Stimulated activated CD8-positive, alpha-beta memory T cell treated with anti-CD3 and anti-CD28 coated beads, Interleukin-15, amount 100 ng/mL, for 48 hours (primary cell): ENCODE measurements at regions not wholly inside any gene's neighbourhood (a gene's known extent, or its start where the extent isn't known, plus 50 kb on each side); places are given as distances from the start of the nearest gene placed in this dataset.

Experiments used
- DNase-seq, 2 donors: peaks; one replicate each; pipeline ENCODE4 v3.0.0-alpha.2; 2020; ENCODE audit warnings: low read depth in 2 of 2

GRCh38 chr16:55041540-55042234, 111.0 kb downstream of the IRX5 start:
- no peak for DNase-seq

DNA sequence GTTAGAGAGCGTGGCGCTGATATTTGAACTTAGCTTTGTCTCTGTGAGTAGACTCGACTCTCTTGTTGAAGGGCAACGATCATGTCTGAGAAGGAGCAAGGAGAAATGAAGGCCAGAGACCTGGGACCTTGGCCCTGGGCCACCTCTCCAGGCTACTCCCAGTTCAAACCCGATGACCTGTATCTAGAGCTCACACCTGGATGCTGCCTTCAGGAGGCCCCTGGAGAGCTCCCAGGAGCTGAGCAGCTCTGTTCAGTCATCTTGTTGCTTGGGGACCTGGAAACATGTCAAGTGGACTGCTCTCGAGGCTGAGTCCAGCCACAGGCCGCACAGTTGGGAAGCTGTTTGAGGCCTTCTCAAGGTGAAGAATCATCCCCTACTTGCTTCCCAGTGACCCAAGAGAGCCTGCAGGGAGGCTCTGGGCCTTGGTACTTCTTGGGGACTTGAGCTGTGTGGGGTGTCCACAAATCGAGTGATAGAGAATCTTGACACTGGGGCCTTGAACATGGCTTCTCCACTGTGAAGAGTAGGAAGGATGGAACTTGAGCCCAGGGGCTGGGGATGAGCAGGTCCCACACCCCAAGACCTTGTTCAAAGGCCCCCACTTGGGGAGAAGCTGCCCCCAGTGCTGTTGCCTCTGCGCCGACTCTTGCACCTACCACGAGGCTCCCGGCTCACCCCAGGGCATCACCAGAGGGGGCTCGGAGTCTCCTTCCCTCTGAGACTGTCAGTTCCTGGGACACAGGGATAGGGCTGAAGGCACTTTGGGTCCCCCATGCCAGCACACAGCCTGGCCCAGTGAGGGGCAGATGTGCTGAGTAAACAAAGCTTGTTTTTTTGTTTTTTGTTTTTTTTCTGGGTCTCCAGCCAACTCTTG, 112.1 kb downstream of the IRX5 start:
- no peak for DNase-seq

DNA sequence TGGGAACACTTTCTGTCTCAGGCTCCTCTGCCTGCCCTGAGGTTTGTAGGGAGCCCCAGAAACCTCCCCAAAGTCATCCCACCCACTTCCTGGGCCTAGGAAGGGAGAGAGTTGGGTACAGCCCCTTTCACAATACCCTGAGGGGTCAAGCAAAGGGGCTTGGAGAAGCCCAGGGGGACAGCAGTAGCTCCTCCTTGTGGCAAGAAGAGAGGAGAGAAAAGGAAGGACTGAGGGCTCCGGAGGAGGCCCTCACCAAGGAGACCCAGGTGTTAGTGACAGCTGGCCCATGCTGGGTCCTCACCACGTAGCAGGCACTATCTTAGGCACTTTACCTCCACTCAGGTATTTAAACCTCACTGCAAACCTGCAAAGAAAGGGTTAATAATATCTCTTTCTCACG, 112.8 kb downstream of the IRX5 start:
- DNase-seq, result no peak

GRCh38 chr16:55044201-55044975, 113.7 kb downstream of the IRX5 start:
- DNase-seq, result no peak

GRCh38 chr16:55045329-55045728, 114.7 kb downstream of the IRX5 start:
- no peak for DNase-seq

GRCh38 chr16:55045756-55046460, 115.2 kb downstream of the IRX5 start:
- DNase-seq, result no peak

DNA sequence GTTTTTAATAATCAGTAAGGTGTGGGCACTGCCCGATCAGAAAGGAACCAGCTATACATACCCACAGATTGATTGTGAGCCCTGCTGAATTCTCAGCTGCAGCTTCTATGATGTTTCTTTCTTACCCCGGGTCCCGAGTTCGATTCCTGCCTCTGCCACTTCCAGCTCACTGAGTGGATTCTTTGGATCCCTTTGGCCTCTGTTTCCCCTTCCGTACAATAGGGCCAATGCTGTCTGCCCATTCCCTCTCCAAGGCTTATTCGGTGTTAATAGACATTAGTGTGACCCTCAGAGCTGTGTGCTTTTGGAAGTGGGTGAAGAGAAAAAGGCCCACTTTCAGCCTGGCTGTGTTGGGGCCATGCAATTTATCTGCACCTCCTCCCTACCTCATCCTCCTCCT, 115.8 kb downstream of the IRX5 start:
- DNase-seq, result no peak

DNA sequence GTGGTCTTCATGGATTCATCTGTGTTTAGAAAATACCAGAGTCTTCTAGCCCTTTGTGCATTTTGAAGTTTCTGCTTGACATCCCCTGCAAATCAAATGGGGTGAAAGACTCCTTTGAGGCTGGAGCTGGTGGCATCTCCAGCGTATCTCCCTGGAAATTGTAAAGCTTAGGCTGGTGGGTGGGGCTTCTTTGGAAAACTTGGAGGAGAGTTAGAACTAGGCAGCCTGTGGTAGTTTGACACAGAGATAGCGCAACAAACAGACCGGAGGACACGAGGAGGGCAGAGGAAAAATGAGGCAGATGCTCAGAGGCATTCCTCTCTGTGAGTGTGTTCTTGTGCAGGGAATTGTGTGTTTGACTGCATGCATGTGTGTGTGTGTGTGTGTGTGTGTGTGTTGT, 116.3 kb downstream of the IRX5 start:
- DNase-seq, result no peak

DNA sequence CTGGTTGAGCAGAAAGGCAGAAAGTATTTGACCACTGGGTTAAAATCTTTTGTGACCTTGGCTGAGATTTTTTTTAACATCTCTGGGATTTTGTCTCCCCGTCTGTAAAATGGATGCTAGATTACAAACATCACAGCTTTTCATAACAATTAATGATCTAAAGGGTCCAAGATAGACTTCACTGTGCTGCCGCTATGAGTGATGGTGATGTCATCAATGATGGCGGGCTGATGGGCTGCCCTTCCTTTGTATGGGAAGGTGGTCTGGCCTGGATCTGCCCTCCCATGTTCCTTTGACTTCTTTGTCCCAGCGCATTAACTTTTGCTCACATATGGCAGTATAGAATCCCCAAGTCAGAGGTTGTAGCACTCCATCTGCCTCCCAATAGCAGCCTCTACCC, 116.7 kb downstream of the IRX5 start:
- DNase-seq, result no peak

DNA sequence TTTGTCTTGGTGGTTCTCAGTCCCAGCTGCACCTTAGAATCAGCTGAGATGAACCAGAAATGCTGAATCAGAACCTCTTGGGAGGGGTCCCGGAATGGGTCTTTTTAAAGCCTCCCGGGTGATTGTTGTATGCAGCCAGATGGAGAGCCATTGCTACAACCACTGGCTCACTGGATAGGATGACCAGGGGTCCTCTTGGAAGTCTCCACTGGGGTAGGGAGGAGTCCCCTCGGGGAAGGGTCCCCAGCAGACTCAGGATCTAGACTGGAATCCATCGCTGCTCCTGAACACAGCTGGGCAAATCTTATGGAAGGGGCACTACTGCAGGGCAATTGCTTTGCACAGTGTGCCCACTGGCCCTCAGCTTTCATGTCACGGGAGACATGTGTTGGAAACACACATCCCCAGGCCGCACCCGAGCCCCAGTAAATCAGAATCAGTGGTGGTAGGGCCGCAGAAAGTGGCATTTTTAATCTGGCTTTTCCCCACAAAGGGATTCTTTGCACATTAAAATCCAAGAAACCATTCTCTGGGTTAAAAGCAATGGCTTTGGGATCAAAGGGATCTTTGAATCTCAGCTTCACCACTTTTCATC, 117.3 kb downstream of the IRX5 start:
- DNase-seq, result no peak

DNA sequence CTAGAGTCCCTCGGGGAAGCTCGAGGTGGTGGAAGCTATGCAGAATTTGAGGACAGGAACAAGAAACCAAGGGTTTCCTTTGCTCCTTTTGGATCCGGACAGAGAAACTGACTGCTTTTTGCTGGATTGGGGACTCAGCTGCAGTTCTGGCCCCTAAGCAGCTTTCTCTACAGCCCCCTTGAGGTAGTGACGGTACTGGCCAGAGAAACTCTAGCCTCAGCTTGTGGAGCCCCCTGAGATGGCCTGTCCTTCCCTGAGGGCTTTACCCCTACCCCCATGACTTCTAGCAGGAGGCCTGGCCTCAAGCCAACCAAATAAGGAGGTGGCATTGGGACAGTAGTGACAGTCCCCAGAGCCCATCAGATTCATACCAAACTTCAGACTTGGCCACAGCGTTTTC, 118.1 kb downstream of the IRX5 start:
- DNase-seq, result no peak

DNA sequence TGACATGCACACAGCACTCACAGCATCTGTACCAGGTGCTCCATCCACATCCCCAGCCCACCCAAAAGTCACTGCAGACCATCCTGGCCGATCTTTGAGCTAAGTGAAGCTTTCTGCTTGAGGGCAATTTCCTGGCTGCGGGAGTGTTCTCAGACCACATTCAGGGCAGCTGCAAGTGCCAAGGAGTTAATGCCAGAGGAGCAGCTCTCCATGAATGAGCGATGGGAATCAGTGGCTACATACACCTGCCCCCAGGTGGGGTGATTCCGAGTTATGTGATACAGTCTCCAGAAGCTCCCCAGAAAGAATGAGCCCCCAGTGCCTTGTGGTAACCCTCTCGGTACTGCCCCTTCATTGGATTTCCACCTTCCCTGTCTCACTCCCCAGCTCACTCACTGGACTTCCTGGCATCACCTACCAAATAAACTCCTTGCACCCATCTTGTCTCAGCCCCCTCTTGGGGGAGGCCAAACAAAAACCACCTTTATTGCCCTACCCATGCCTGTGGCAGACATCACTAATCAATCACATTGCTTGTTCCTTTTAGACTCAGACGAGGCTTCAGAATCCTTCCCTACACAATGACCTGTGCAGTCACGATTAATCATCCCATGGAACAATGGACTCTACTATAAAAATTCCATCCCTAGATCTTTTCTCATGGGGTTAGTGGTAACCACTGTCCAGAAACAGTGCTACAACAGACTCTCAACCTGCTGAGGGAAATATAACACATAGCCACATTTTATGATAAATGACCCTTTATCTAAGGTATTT, 121.1 kb downstream of the IRX5 start:
- DNase-seq, result no peak

GRCh38 chr16:55052348-55052734, 121.7 kb downstream of the IRX5 start:
- DNase-seq, result no peak

GRCh38 chr16:55052741-55053415, 122.2 kb downstream of the IRX5 start:
- no peak for DNase-seq

DNA sequence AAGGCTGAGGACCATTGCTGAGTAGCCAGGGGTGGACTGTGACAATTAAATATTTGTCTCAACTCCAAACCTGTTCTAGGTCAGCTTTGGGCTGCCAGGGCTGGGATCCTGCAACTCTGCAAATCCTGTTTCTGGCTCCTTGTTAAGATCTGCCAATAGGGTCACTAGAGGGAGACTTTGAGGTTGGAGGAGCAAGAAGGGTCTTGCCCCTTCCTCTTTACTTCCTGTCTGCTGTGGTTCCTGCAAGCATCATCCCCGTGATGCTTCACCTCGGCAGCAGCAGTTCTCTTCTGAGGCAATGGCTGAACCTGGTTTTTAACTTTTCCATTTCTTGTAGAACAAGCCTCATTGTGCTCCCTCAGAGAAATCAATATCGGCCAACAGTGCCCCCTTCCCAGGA, 124.6 kb downstream of the IRX5 start:
- no peak for DNase-seq

DNA sequence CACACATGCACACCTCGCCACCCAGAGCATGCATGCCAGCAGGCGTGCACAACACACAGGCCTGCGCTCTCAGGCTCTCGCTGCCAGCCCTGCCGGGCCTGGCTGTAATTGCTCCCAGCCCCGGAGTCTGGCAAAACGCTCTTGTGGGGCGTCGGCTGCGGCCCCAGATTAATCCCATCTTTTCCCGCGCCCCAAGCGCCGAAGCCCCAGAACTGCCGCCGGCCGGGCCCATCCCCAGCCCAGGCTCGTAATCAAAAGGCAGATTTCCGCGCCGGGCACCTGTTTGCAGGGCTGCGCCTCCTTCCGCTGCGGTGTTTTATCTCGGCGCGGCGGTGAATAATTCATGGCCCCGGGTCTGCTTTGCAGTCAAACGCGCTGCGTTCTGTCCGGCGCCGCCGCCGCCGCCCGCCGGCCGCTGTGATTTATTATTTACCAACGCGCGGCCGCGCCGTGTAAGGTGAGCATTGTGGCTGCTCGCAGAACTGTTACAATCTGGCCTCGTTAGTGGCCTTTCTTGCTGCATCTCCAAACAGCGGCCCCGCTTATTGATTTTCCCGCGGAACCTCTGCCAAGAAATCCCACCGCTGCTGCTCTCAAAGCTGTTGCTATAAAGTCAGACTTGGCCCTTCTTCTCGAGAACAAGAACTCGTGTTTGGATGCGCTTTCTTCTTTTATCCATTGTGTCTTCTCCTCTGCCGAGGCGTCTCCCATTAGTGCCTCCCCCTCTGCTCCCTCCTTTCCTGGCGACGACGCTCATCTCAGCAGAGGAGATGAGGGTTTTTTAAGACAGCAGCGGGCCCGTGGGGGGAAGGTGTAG, 126.1 kb downstream of the IRX5 start:
- DNase-seq, result no peak

- DNase-seq, result no peak
Measured at GRCh38 chr16:55057866-55058265, 127.2 kb downstream of the IRX5 start.

DNA sequence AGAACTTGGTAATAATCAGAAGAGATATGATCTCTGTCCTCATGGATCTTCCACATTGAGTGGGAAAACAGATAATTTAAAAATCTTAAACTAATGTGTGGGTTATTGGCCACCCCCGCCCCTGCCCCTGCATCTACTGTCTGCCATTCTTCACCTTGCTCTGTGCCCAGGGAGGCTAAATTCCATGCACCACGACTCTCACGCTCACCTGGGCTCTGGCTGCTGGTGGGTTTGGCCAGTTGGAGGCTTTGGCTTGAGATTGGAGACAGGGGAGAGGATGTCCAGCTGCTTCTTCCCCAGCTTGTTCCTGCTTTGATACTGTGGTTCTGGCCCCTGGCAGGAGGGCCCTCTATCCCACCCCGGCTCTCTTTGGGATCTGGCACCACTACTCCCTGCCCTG, 127.9 kb downstream of the IRX5 start:
- DNase-seq, result no peak

DNA sequence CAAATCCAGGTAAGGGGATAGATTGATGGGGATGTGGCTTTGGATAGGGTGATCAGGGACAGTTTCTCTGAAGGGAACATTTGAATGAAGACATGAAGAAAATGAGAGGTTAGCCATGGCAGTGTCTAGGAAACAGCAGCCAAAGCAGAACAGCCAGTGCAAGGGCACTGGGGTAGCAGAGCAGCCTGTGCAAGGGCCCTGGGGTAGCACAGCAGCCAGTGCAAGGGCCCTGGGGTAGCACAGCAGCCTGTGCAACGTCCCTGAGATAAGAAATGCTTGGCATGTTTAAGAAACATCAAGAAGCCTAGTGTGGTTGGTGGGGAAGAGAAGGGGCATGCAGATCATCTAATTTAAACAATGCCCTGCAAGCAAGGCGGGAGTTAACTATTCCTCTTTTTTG, 128.5 kb downstream of the IRX5 start:
- no peak for DNase-seq
